ENCODE measurements at regions not wholly inside any gene's neighbourhood (a gene's known extent, or its start where the extent isn't known, plus 50 kb on each side); places are given as distances from the start of the nearest gene placed in this dataset.
"Not testable (repeated sequence)": the region's sequence is repeated elsewhere in the genome, so short reads cannot be mapped to it uniquely, and the experiment has no call there.

GRCh38 chrY:7731651-7732050, 820.1 kb upstream of the AMELY start:
- no peak for DNase-seq (ENCODE audit: low read depth in 4 of 4, low spot score in 3 of 4)

- DNase-seq (ENCODE audit: low read depth in 4 of 4, low spot score in 3 of 4): no peak
Measured at GRCh38 chrY:7730664-7731063, 819.1 kb upstream of the AMELY start.

GRCh38 chrY:7730071-7730470, 818.5 kb upstream of the AMELY start:
- DNase-seq (ENCODE audit: low read depth in 4 of 4, low spot score in 3 of 4): no peak

- DNase-seq (ENCODE audit: low read depth in 4 of 4, low spot score in 3 of 4): no peak
Measured at GRCh38 chrY:7729318-7730011, 817.9 kb upstream of the AMELY start.

GRCh38 chrY:7728935-7729317, 817.4 kb upstream of the AMELY start:
- no peak for DNase-seq (ENCODE audit: low read depth in 4 of 4, low spot score in 3 of 4)

- no peak for DNase-seq (ENCODE audit: low read depth in 4 of 4, low spot score in 3 of 4)
Measured at GRCh38 chrY:7725791-7726460, 814.4 kb upstream of the AMELY start.

GRCh38 chrY:7723991-7724632, 812.6 kb upstream of the AMELY start:
- DNase-seq (ENCODE audit: low read depth in 4 of 4, low spot score in 3 of 4): no peak

GRCh38 chrY:7723127-7723526, 811.6 kb upstream of the AMELY start:
- no peak for DNase-seq (ENCODE audit: low read depth in 4 of 4, low spot score in 3 of 4)

GRCh38 chrY:7722566-7722965, 811.0 kb upstream of the AMELY start:
- DNase-seq (ENCODE audit: low read depth in 4 of 4, low spot score in 3 of 4): no peak

GRCh38 chrY:7720974-7721373, 809.4 kb upstream of the AMELY start:
- no peak for DNase-seq (ENCODE audit: low read depth in 4 of 4, low spot score in 3 of 4)

- no peak for DNase-seq (ENCODE audit: low read depth in 4 of 4, low spot score in 3 of 4)
Measured at GRCh38 chrY:7719271-7719670, 807.7 kb upstream of the AMELY start.

GRCh38 chrY:7718626-7719025, 807.1 kb upstream of the AMELY start:
- DNase-seq (ENCODE audit: low read depth in 4 of 4, low spot score in 3 of 4): no peak

- DNase-seq (ENCODE audit: low read depth in 4 of 4, low spot score in 3 of 4): no peak
Measured at GRCh38 chrY:7718126-7718525, 806.6 kb upstream of the AMELY start.

- DNase-seq (ENCODE audit: low read depth in 4 of 4, low spot score in 3 of 4): no peak
Measured at GRCh38 chrY:7714426-7714825, 802.9 kb upstream of the AMELY start.

- DNase-seq (ENCODE audit: low read depth in 4 of 4, low spot score in 3 of 4): not testable (repeated sequence)
Measured at GRCh38 chrY:7713738-7714137, 802.2 kb upstream of the AMELY start.

- DNase-seq (ENCODE audit: low read depth in 4 of 4, low spot score in 3 of 4): no peak
Measured at GRCh38 chrY:7712289-7712688, 800.7 kb upstream of the AMELY start.

- DNase-seq (ENCODE audit: low read depth in 4 of 4, low spot score in 3 of 4): no peak
Measured at GRCh38 chrY:7703578-7704140, 792.1 kb upstream of the AMELY start.

- DNase-seq (ENCODE audit: low read depth in 4 of 4, low spot score in 3 of 4): no peak
Measured at GRCh38 chrY:7702481-7702880, 790.9 kb upstream of the AMELY start.

- no peak for DNase-seq (ENCODE audit: low read depth in 4 of 4, low spot score in 3 of 4)
Measured at GRCh38 chrY:7701676-7702075, 790.1 kb upstream of the AMELY start.

GRCh38 chrY:7697506-7697905, 786.0 kb upstream of the AMELY start:
- DNase-seq (ENCODE audit: low read depth in 4 of 4, low spot score in 3 of 4): no peak

GRCh38 chrY:7692701-7693100, 781.1 kb upstream of the AMELY start:
- DNase-seq (ENCODE audit: low read depth in 4 of 4, low spot score in 3 of 4): no peak

GRCh38 chrY:7687086-7687485, 775.5 kb upstream of the AMELY start:
- no peak for DNase-seq (ENCODE audit: low read depth in 4 of 4, low spot score in 3 of 4)
